Neural cell (in vitro differentiated cells): ENCODE measurements at regions not wholly inside any gene's neighbourhood (a gene's known extent, or its start where the extent isn't known, plus 50 kb on each side); places are given as distances from the start of the nearest gene placed in this dataset.

Source experiments
- CTCF ChIP-seq: fragments of 450-650 bp; IDR thresholded peaks from 2 replicates; pipeline ENCODE4 v1.5.1; 2014; ENCODE audit warnings: antibody characterized with exemption, mild to moderate bottlenecking, moderate library complexity; ENCODE audit not compliant: poor library complexity, severe bottlenecking
- EP300 ChIP-seq: fragments of 450-650 bp; conservative IDR thresholded peaks from 2 replicates; pipeline ENCODE4 v1.6.1; 2014; ENCODE audit warnings: antibody characterized with exemption, mild to moderate bottlenecking, moderate library complexity; ENCODE audit not compliant: poor library complexity, severe bottlenecking
- EZH2 ChIP-seq: fragments of 200-600, 300-800 bp; shearing (Covaris generic), sonication (generic); IDR thresholded peaks from 2 replicates; pipeline ENCODE4 v1.6.1; 2014; ENCODE audit warnings: antibody characterized with exemption, low read length, borderline replicate concordance, mild to moderate bottlenecking; ENCODE audit not compliant: insufficient read depth, poor library complexity, severe bottlenecking
- MXI1 ChIP-seq: fragments of 450-650 bp; conservative IDR thresholded peaks from 2 replicates; pipeline ENCODE4 v1.6.1; 2014; ENCODE audit warnings: antibody characterized with exemption, mild to moderate bottlenecking; ENCODE audit not compliant: poor library complexity, severe bottlenecking
- POLR2AphosphoS5 ChIP-seq: IDR thresholded peaks from 2 replicates; pipeline ENCODE4 v1.6.1; 2012
- RAD21 ChIP-seq: fragments of 450-650 bp; conservative IDR thresholded peaks from 2 replicates; pipeline ENCODE4 v1.6.1; 2014; ENCODE audit warnings: antibody characterized with exemption, mild to moderate bottlenecking, moderate library complexity
- REST ChIP-seq: IDR thresholded peaks from 2 replicates; pipeline ENCODE4 v1.6.1; 2012; ENCODE audit warnings: borderline replicate concordance
- SMC3 ChIP-seq: fragments of 450-650 bp; conservative IDR thresholded peaks from 2 replicates; pipeline ENCODE4 v1.6.1; 2014; ENCODE audit warnings: antibody characterized with exemption, mild to moderate bottlenecking, moderate library complexity; ENCODE audit not compliant: poor library complexity
- TAF1 ChIP-seq: IDR thresholded peaks from 2 replicates; pipeline ENCODE4 v1.6.1; 2012; ENCODE audit warnings: low read depth

- no peak for TF ChIP-seq CTCF
- no peak for TF ChIP-seq EZH2
- no peak for TF ChIP-seq MXI1
- no peak for TF ChIP-seq TAF1
- TF ChIP-seq POLR2AphosphoS5 = no peak
- no peak for TF ChIP-seq RAD21
- TF ChIP-seq SMC3 = no peak
- no peak for TF ChIP-seq EP300
- no peak for TF ChIP-seq REST
Observed at GRCh38 chr7:70986297-70986696, 145.6 kb upstream of the GALNT17 start.
